Pancreas (tissue), 10 donors: ENCODE measurements at regions not wholly inside any gene's neighbourhood (a gene's known extent, or its start where the extent isn't known, plus 50 kb on each side); places are given as distances from the start of the nearest gene placed in this dataset.

Source experiments
- ATAC-seq, 4 donors: fragments of 200-7000 bp; cut with Tn5 transposase; one replicate each; pipeline versions ENCODE4 v1.8.0 to v1.9.1; 2020; ENCODE audit warnings: mild to moderate bottlenecking in 4 of 4, moderate library complexity in 4 of 4
- DNase-seq, 6 donors: peaks; one replicate each; pipeline ENCODE4 v3.0.0-alpha.2; 2020
- FAIRE-seq: peaks from 2 replicates; lab custom pipeline; 2012; peaks lifted over from hg19 to GRCh38; lab: Jason Lieb, UNC
- H3K27ac ChIP-seq, 4 donors: fragments of 200-600 bp; sonication (generic); 1 replicate in 3 of 4; 2 replicates in 1 of 4; pipeline versions ENCODE4 v1.5.0 to v1.8.0; 2020
- H3K27me3 ChIP-seq, 4 donors: fragments of 200-600 bp; one replicate each; pipeline ENCODE4 v1.8.0; 2021
- H3K36me3 ChIP-seq, 3 donors: fragments of 200-600 bp; sonication (generic) in 1 of 3; one replicate each; pipeline versions ENCODE4 v1.5.0 to v1.8.0; 2020 to 2021
- H3K4me1 ChIP-seq, 3 donors: fragments of 200-600 bp; one replicate each; pipeline ENCODE4 v1.8.0; 2021
- H3K4me3 ChIP-seq, 4 donors: fragments of 200-600 bp; sonication (generic) in 2 of 4; one replicate each; pipeline versions ENCODE4 v1.5.0 to v1.8.0; 2020 to 2021
- H3K9me3 ChIP-seq, 4 donors: fragments of 200-600 bp; one replicate each; pipeline ENCODE4 v1.8.0; 2021
- WGBS, 2 donors: extraction: QIAGEN DNeasy Blood & Tissue Kit; methylation state at CpG; one replicate each; pipeline ENCODE4 v1.1.7; 2013; 5-methylcytosine and 5-hydroxymethylcytosine counted together
- intact Hi-C, 3 donors: fragments of 100-400 bp; cut with DNase I; formaldehyde crosslinking; loops; one replicate each; pipeline versions ENCODE4 v1.11.1 to v1.14.2; 2022
- TF ChIP-seq, protein P1 (sequence below), 4 donors: fragments of 200-600 bp; sonication (generic) in 3 of 4; IDR thresholded peaks; one replicate each; pipeline versions ENCODE4 v1.5.0 to v1.8.0; 2021; ENCODE audit warnings: antibody characterized with exemption in 4 of 4
- donor health status: healthy with polysubstance abuse.
- donor health status: DM: no; HTN: no; CAD: no; lungs with moderate emphysema.
- donor health status: DM: no; HTN: no; CAD: no.
- donor health status: control.
- donor health status: control.
- donor health status: Bipolar disorder and iron deficiency.
- donor health status: DM: yes; HTN: yes; CAD: no.
- donor health status: DM: no; HTN: no; CAD: no.
- donor health status: DM: no; HTN: no; CAD: no.
- donor health status: DM: yes; HTN: yes; CAD: no.

DNA sequence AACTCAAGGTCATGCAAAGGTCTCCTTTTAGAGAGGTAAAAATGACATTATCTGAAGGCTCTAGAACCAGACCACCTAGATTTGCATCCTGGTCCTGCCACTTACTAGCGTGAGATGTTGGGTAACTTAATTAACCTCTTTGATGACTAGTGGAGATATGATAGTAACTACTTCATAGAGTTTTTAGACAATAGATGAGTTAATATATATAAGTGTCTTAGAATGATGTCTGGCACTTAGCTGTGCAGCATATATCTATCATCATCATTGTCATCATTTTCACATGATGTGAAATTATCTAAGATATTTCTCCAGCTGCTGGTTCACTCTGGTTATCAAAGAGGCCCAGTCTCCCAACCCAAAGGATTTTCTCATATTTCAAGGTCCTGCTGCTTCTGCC is 126.1 kb upstream of the DCLK2 start:
- WGBS, 2 donors: 88 to 90% methylated on average over 1 of the region's 1 CpG
- Histone ChIP-seq H3K9me3 (no peaks in the 10 kb centered on the region), H3K36me3 (no peaks in the 10 kb centered on the region), H3K27me3 (no peaks in the 10 kb centered on the region), H3K4me1 (no peaks in the 10 kb centered on the region), H3K27ac (no peak overlapping the region), H3K4me3 (no peak overlapping the region)
- TF ChIP-seq, protein P1, sequence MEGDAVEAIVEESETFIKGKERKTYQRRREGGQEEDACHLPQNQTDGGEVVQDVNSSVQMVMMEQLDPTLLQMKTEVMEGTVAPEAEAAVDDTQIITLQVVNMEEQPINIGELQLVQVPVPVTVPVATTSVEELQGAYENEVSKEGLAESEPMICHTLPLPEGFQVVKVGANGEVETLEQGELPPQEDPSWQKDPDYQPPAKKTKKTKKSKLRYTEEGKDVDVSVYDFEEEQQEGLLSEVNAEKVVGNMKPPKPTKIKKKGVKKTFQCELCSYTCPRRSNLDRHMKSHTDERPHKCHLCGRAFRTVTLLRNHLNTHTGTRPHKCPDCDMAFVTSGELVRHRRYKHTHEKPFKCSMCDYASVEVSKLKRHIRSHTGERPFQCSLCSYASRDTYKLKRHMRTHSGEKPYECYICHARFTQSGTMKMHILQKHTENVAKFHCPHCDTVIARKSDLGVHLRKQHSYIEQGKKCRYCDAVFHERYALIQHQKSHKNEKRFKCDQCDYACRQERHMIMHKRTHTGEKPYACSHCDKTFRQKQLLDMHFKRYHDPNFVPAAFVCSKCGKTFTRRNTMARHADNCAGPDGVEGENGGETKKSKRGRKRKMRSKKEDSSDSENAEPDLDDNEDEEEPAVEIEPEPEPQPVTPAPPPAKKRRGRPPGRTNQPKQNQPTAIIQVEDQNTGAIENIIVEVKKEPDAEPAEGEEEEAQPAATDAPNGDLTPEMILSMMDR (IDR thresholded peaks at IDR 0.05): no peak
- FAIRE-seq: no peak
- DNase-seq: no peak
- intact Hi-C loops: no loop called here
- ATAC-seq: no peak

DNA sequence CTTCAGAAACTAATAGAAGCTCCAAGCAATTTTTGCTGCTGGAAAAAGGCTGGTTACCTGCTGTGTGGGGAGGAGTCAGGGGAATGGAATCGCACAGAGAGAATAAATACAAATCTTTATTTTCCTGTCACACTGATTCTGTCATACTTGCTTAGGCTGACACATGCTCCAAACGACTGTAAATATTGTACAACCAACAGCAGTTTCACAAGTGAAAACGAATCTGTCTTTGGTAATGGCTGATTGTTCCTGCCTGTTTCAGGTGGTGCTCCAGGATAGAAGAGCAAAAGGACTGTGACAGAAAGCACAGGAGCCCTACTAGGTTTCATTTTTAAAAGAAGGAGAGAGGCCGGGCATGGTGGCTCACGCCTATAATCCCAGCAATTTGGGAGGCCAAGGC is 125.5 kb upstream of the DCLK2 start:
- intact Hi-C loops: no loop called here
- ATAC-seq: no peak

DNA sequence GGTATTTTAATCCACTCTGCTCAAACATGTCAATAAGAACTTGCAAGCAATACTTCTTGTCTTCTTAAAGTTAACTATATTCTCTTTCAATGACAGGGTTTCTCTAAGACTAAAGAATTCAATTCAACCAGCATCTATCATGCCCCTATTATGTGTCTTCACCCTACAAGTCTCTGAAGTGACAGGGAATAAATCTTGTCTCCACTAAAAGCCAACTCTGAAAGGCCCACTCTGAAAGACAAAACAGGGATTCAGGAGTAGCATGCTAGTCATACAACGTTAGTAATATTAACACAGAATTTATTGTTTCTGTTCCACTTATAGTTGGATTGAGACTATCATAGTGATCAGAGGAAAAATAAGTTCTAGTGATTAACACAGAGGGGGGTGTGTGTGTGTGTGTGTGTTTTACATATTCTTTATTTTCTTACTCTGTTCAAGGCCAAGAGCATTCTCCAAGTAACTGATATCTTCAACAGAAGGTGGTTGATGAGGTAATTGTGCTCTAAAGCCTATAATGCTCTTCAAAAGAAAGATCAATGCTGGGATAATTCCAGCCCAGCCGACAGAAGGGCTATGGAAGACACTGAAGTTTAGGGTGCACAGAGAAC is 122.4 kb upstream of the DCLK2 start:
- Histone ChIP-seq H3K36me3 (no peaks in the 10 kb centered on the region), H3K27me3 (no peaks in the 10 kb centered on the region), H3K4me3 (no peak overlapping the region), H3K27ac (no peak overlapping the region), H3K4me1 (no peaks in the 10 kb centered on the region), H3K9me3 (no peaks in the 10 kb centered on the region)
- no peak for DNase-seq
- no peak for ATAC-seq
- no peak for FAIRE-seq
- TF ChIP-seq, protein P1 (IDR thresholded peaks at IDR 0.05): no peak
- intact Hi-C loops: no loop called here
- 47 to 49% methylated on average over 2 of the region's 2 CpGs for WGBS, 2 donors

More for the DNA sequence above, 125.5 kb upstream of the DCLK2 start:
- DNase-seq: no peak
- Histone ChIP-seq H3K4me1 (no peaks in the 10 kb centered on the region), H3K9me3 (no peaks in the 10 kb centered on the region), H3K27me3 (no peaks in the 10 kb centered on the region), H3K27ac (no peak overlapping the region), H3K4me3 (no peak overlapping the region), H3K36me3 (no peaks in the 10 kb centered on the region)
- FAIRE-seq: no peak
- WGBS, 2 donors: 61 to 62% methylated on average over 5 of the region's 5 CpGs
- TF ChIP-seq, protein P1 (IDR thresholded peaks at IDR 0.05): no peak

DNA sequence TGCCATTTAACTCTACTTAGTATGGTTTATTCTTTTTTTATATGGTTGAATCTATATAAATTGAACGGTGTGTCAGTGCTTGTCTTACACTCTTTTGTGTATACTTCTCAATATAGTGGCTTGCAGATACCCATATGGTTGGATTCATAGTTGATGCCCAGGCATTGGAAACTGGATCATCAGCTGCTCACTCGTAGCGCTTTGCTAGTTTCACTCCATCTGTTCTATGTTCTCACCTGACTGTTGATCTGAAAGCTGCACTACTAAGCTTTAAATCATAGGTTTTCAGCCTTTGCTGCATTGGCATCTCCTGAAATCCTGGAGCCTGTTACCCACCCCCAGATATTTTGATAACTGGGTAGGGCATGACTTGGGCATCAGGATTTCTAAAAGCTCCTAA is 121.6 kb upstream of the DCLK2 start:
- no peaks in the 10 kb centered on the region for H3K9me3 ChIP-seq
- DNase-seq: no peak
- no peaks in the 10 kb centered on the region for H3K36me3 ChIP-seq
- no peak overlapping the region for H3K4me3 ChIP-seq
- H3K27ac ChIP-seq: no peak overlapping the region
- intact Hi-C loops: no loop called here
- ATAC-seq: no peak
- H3K4me1 ChIP-seq: no peaks in the 10 kb centered on the region
- 82 to 84% methylated on average over 3 of the region's 3 CpGs for WGBS, 2 donors
- no peaks in the 10 kb centered on the region for H3K27me3 ChIP-seq
- FAIRE-seq: no peak
- TF ChIP-seq, protein P1 (IDR thresholded peaks at IDR 0.05): no peak

DNA sequence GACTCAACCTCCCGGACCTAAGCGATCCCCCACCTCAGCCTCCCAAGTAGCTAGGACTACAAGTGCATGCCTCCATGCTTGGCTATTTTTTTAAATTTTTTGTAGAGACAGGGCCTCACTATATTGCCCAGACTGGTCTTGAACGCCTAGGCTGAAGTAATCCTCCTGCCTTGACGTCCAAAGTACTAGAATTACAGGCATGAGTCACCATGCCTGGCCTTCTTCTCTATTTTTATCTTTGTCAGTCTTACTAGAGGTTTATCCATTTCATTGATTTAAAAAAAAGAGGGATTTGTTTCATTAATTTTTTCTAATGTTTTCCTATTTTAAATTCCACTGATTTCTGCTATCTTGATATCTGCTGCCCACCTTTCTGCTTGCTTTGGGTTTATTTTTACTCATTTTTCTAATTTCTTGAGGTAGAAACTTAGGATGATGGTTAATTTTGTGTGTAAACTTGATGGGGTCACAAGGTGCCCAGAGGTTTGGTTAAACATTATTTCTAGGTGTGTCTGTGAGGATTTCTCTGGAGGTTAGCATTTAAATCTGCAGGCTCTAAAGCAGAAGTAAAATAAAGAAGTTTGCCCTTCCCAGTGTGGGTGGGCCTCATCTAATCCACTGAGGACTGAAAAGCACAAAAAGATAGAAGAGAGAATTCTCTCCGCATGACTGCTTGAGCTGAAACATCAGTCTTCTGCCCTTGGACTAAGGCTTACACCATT is 116.2 kb upstream of the DCLK2 start:
- ATAC-seq (no peak), DNase-seq (no peak), FAIRE-seq (no peak)
- Histone ChIP-seq H3K4me3 (no peak overlapping the region), H3K27me3 (no peaks in the 10 kb centered on the region), H3K9me3 (no peaks in the 10 kb centered on the region), H3K27ac (no peak overlapping the region), H3K36me3 (no peaks in the 10 kb centered on the region), H3K4me1 (no peaks in the 10 kb centered on the region)
- WGBS, 2 donors: 80 to 81% methylated on average over 5 of the region's 5 CpGs
- TF ChIP-seq, protein P1 (IDR thresholded peaks at IDR 0.05): no peak
- intact Hi-C loops: no loop called here
